Activated CD8-positive, alpha-beta T cell treated with anti-CD3 and anti-CD28 coated beads for 36 hours (primary cell): ENCODE measurements at regions not wholly inside any gene's neighbourhood (a gene's known extent, or its start where the extent isn't known, plus 50 kb on each side); places are given as distances from the start of the nearest gene placed in this dataset.

Experiments used
- ATAC-seq: fragments of 200-7000 bp; cut with Tn5 transposase; one replicate; pipeline ENCODE4 v1.10.0; 2021; ENCODE audit warnings: mild to moderate bottlenecking, moderate library complexity
- CTCF ChIA-PET: fragments of 350-600 bp; sonication (Branson Sonifier 250); formaldehyde crosslinking; loops from one replicate; lab custom pipeline; 2021; ENCODE audit warnings: antibody characterized with exemption; lab: Charles Lee
- POLR2A ChIA-PET: fragments of 350-600 bp; sonication (Branson Sonifier 250); formaldehyde crosslinking; loops from one replicate; lab custom pipeline; 2021; ENCODE audit warnings: antibody characterized with exemption; lab: Charles Lee
- DNase-seq: peaks from one replicate; pipeline ENCODE4 v3.0.0-alpha.2; 2020
- H3K27ac Mint-ChIP-seq: one replicate; pipeline ENCODE4 v1.8.0; 2021; ENCODE audit warnings: mild to moderate bottlenecking, mixed read lengths
- H3K27me3 Mint-ChIP-seq: one replicate; pipeline ENCODE4 v1.8.0; 2021; ENCODE audit warnings: mixed read lengths
- H3K36me3 Mint-ChIP-seq: one replicate; pipeline ENCODE4 v1.8.0; 2021; ENCODE audit warnings: low read depth, mixed read lengths
- H3K4me1 Mint-ChIP-seq: one replicate; pipeline ENCODE4 v1.8.0; 2021; ENCODE audit warnings: low read depth, mixed read lengths
- H3K4me3 Mint-ChIP-seq: one replicate; pipeline ENCODE4 v1.8.0; 2021; ENCODE audit warnings: mild to moderate bottlenecking, moderate library complexity, mixed read lengths
- H3K9me3 Mint-ChIP-seq: one replicate; pipeline ENCODE4 v1.8.0; 2021; ENCODE audit warnings: mixed read lengths
- CTCF ChIP-seq: fragments of 200-600 bp; IDR thresholded peaks from one replicate; pipeline ENCODE4 v1.8.0; 2022; ENCODE audit warnings: antibody characterized with exemption, mild to moderate bottlenecking
- intact Hi-C: fragments of 100-400 bp; cut with micrococcal nuclease; formaldehyde crosslinking; loops from one replicate; pipeline ENCODE4 v1.10.0; 2022

- H3K4me1 Mint-ChIP-seq, result no peaks in the 10 kb centered on the region
- no peak for DNase-seq
- H3K4me3 Mint-ChIP-seq, result no peak overlapping the region
- H3K27ac Mint-ChIP-seq, result no peak overlapping the region
- ChIA-PET CTCF (no interaction called here), POLR2A (no interaction called here)
- H3K27me3 Mint-ChIP-seq, result no peaks in the 10 kb centered on the region
- H3K36me3 Mint-ChIP-seq, result no peaks in the 10 kb centered on the region
- intact Hi-C loops, result no loop called here
- ATAC-seq, result no peak
- no peak for TF ChIP-seq CTCF
- peaks cover 7% of the 10 kb centered on the region for H3K9me3 Mint-ChIP-seq
Observed at GRCh38 chr2:150320608-150321007, 166.9 kb downstream of the RND3 start.

GRCh38 chr2:150319658-150320555 is 167.6 kb downstream of the RND3 start:
- Mint-ChIP-seq H3K9me3 (peaks cover 7% of the 10 kb centered on the region), H3K4me3 (no peak overlapping the region), H3K4me1 (no peaks in the 10 kb centered on the region), H3K27me3 (no peaks in the 10 kb centered on the region), H3K27ac (no peak overlapping the region), H3K36me3 (no peaks in the 10 kb centered on the region)
- POLR2A ChIA-PET, result no interaction called here
- DNase-seq, result no peak
- intact Hi-C loops, result no loop called here
- no peak for TF ChIP-seq CTCF
- CTCF ChIA-PET, result interaction anchor here (1.1 kb wide), 1 partner anchor 10 kb away, joined by 3 read pairs; no protein-coding TSS in a partner anchor
- no peak for ATAC-seq

- ChIA-PET POLR2A (no interaction called here), CTCF (interaction anchor here (1.1 kb wide), 1 partner anchor 11 kb away, joined by 3 read pairs; no protein-coding TSS in a partner anchor)
- H3K27ac Mint-ChIP-seq, result no peak overlapping the region
- no peak for TF ChIP-seq CTCF
- H3K27me3 Mint-ChIP-seq, result no peaks in the 10 kb centered on the region
- ATAC-seq (no peak), DNase-seq (no peak)
- H3K9me3 Mint-ChIP-seq, result peaks cover 7% of the 10 kb centered on the region
- no peaks in the 10 kb centered on the region for H3K4me1 Mint-ChIP-seq
- no peak overlapping the region for H3K4me3 Mint-ChIP-seq
- intact Hi-C loops, result no loop called here
- no peaks in the 10 kb centered on the region for H3K36me3 Mint-ChIP-seq
Observed at GRCh38 chr2:150319085-150319484, 168.4 kb downstream of the RND3 start.

- intact Hi-C loops, result no loop called here
- Mint-ChIP-seq H3K4me1 (no peaks in the 10 kb centered on the region), H3K36me3 (no peaks in the 10 kb centered on the region), H3K9me3 (peaks cover 9% of the 10 kb centered on the region), H3K27ac (no peak overlapping the region), H3K4me3 (no peak overlapping the region), H3K27me3 (no peaks in the 10 kb centered on the region)
- DNase-seq (no peak), ATAC-seq (no peak)
- CTCF ChIA-PET, result no interaction called here
- TF ChIP-seq CTCF, result no peak
- POLR2A ChIA-PET, result no interaction called here
Observed at GRCh38 chr2:150312271-150312670, 175.2 kb downstream of the RND3 start.

DNA sequence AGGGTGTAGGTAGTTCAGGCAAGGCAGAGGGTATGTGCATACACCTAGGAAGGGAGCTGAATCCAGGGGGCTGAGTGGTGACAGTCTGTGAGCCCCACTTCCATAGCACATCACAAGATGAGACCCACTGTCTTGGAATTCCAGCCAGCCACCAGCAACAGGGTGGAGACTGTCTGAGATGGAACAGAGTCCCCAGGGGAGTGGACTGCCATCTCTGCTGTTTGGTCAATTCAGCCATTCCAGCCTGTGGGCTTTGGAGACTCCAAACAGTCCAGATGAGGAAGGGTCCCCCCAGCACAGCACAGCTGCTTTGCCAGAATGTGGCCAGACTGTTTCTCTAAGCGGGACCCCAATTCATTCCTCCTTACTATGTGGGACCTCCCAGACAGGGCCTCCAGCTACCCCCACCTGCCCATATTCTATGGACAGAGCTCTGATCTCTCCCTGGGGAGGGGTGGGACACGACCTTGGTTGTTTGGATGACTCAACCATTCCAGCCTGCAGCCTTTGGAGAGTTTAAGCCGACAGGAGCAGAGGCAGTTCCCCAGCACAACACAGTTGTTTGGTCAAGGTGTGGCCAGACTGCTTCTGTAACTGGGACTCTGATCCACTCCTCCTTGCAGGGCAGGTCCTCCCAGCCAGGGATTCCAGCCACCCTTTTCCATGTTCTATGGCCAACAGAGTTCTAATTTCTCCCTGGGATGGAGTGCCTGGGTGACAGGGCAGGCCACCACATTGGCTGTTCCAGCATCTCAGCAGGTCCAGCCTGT is 178.0 kb downstream of the RND3 start:
- Mint-ChIP-seq H3K4me3 (no peak overlapping the region), H3K4me1 (no peaks in the 10 kb centered on the region), H3K27me3 (no peaks in the 10 kb centered on the region), H3K27ac (no peak overlapping the region), H3K9me3 (peaks cover 6% of the 10 kb centered on the region), H3K36me3 (no peaks in the 10 kb centered on the region)
- intact Hi-C loops, result no loop called here
- ATAC-seq (no peak), DNase-seq (no peak)
- POLR2A ChIA-PET, result no interaction called here
- CTCF ChIA-PET, result no interaction called here
- no peak for TF ChIP-seq CTCF
